Muscle layer of colon (tissue), 2 donors: ENCODE measurements at regions not wholly inside any gene's neighbourhood (a gene's known extent, or its start where the extent isn't known, plus 50 kb on each side); places are given as distances from the start of the nearest gene placed in this dataset.

Experiments used
- H3K27ac ChIP-seq: one replicate; pipeline ENCODE4 v1.7.0; 2013; ENCODE audit warnings: low read depth, mild to moderate bottlenecking, low read length, moderate library complexity
- H3K27me3 ChIP-seq, 2 donors: one replicate each; pipeline ENCODE4 v1.7.0; 2013; ENCODE audit warnings: low read length in 2 of 2, mild to moderate bottlenecking in 2 of 2; ENCODE audit not compliant: insufficient read depth in 2 of 2, control insufficient read depth in 1 of 2
- H3K36me3 ChIP-seq: one replicate; pipeline ENCODE4 v1.7.0; 2013; ENCODE audit warnings: mild to moderate bottlenecking, low read length; ENCODE audit not compliant: insufficient read depth
- H3K4me1 ChIP-seq: one replicate; pipeline ENCODE4 v1.7.0; 2013; ENCODE audit warnings: mild to moderate bottlenecking, low read length; ENCODE audit not compliant: insufficient read depth
- H3K4me3 ChIP-seq, 2 donors: one replicate each; pipeline ENCODE4 v1.7.0; 2013; ENCODE audit warnings: low read length in 2 of 2, low read depth in 1 of 2, mild to moderate bottlenecking in 1 of 2, moderate library complexity in 1 of 2
- H3K9ac ChIP-seq: one replicate; pipeline ENCODE4 v1.7.0; 2013; ENCODE audit warnings: low read length
- H3K9me3 ChIP-seq: one replicate; pipeline ENCODE4 v1.7.0; 2013; ENCODE audit warnings: mild to moderate bottlenecking, low read length
- donor health status: abdominal sarcoma.
- donor health status: Adenocarcinoma of cecum.

DNA sequence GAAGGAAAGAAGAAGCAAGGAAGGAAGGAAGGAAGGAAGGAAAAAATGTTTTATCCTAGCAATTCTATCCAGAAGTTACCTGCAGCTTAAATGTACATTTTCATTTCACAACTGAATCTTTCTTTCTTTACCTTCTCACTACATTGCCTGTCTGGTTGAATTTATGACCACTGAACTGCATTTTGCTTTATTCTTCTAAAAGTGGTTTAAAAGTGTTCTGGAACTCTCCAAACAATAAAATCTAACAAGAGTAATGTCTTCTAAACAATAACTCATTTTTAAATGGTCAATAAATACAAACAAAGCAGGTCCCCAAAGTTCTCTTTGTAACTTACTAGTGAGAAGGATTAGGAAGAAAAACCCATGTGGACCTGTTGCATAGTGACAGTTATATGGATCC lies 587.5 kb upstream of the NEGR1 start:
- no peak overlapping the region for H3K4me3 ChIP-seq
- H3K4me1 ChIP-seq = no peaks in the 10 kb centered on the region
- H3K9me3 ChIP-seq = no peaks in the 10 kb centered on the region
- H3K9ac ChIP-seq = no peak overlapping the region
- H3K36me3 ChIP-seq = no peaks in the 10 kb centered on the region
- H3K27ac ChIP-seq = no peak overlapping the region
- no peaks in the 10 kb centered on the region for H3K27me3 ChIP-seq

GRCh38 chr1:72869441-72869840 lies 587.1 kb upstream of the NEGR1 start:
- H3K9ac ChIP-seq = no peak overlapping the region
- no peaks in the 10 kb centered on the region for H3K27me3 ChIP-seq
- no peak overlapping the region for H3K4me3 ChIP-seq
- no peaks in the 10 kb centered on the region for H3K4me1 ChIP-seq
- H3K36me3 ChIP-seq = no peaks in the 10 kb centered on the region
- no peaks in the 10 kb centered on the region for H3K9me3 ChIP-seq
- no peak overlapping the region for H3K27ac ChIP-seq

DNA sequence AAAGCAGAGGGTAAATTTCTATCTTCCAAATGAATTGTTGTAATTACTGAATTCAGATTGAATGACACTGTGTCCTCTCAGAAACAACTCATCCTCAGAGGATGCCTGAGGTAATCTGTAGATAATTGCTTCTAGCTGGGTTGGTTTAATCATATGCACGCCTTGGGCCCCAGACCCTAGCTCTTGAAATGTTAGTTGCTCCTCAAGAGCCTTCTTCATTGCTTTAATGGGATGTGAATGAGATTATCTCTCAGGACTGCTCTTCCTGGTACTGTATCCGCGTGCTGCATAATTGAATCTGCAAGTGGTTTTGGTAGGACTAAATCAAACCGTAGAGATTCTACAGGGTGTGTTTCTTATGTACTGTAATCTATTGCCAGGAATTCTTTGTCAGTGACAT lies 569.3 kb upstream of the NEGR1 start:
- Histone ChIP-seq H3K27ac (no peak overlapping the region), H3K4me3 (no peak overlapping the region), H3K36me3 (no peaks in the 10 kb centered on the region), H3K4me1 (no peaks in the 10 kb centered on the region), H3K9me3 (no peaks in the 10 kb centered on the region), H3K27me3 (no peaks in the 10 kb centered on the region), H3K9ac (no peak overlapping the region)

DNA sequence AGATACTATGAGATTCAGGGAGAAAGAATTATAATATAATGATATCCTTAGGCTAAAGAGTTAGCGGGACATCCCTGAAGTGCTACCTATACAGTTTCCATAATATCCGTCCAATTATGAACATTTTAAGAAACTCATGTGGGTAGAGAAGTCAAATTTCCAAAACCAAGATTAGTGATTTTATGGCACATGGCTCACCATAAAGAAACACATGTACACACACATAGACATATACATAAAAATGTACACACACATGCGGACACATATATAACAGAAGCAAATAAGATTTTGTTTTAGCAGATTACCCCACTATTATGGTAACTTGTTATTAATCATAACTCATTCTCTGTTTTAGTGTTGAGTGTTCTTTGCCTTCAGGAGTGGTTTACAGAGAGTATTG lies 566.7 kb upstream of the NEGR1 start:
- no peak overlapping the region for H3K9ac ChIP-seq
- H3K4me3 ChIP-seq = no peak overlapping the region
- no peaks in the 10 kb centered on the region for H3K36me3 ChIP-seq
- H3K27ac ChIP-seq = no peak overlapping the region
- no peaks in the 10 kb centered on the region for H3K27me3 ChIP-seq
- no peaks in the 10 kb centered on the region for H3K9me3 ChIP-seq
- no peaks in the 10 kb centered on the region for H3K4me1 ChIP-seq

GRCh38 chr1:72847651-72848050 lies 565.3 kb upstream of the NEGR1 start:
- no peaks in the 10 kb centered on the region for H3K36me3 ChIP-seq
- H3K9ac ChIP-seq = no peak overlapping the region
- no peaks in the 10 kb centered on the region for H3K9me3 ChIP-seq
- no peak overlapping the region for H3K27ac ChIP-seq
- no peaks in the 10 kb centered on the region for H3K4me1 ChIP-seq
- H3K27me3 ChIP-seq = no peaks in the 10 kb centered on the region
- no peak overlapping the region for H3K4me3 ChIP-seq

DNA sequence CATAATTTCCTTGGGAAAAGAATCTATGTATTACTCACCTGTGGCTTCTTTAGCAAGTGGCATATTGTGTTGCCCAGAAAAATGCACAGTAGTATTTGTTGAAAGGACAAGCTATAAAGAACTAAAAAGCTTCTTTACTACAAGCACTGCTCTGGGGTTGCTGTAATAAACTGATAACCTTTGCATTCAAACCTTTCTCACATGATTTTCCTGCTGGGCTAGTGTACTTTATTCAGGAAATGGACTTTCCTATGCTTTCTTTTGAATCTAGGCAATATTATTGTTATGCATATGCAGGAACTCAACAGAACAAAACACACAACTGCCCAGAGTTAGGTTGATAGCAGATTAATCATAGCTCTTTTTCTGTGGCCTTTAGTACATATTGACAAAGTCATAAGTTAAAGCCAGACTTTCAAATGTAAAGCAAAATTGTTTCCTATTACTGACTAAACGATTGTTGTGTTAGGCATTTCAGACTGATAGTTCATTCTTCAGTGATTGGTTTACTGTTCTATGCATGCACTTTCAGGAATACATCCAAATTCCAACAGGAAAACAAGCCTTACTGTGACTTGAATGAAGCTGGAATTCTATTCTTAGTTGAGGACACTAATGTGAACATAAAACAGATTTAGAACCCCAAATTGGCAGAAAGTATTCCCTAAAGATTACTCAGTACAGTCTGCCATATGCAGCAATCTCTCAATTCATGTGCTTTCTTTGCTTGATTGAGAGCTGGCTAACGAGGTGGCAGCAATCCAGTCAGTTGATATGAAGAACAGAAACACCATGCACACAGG lies 564.3 kb upstream of the NEGR1 start:
- no peaks in the 10 kb centered on the region for H3K27me3 ChIP-seq
- no peaks in the 10 kb centered on the region for H3K36me3 ChIP-seq
- no peaks in the 10 kb centered on the region for H3K4me1 ChIP-seq
- no peak overlapping the region for H3K4me3 ChIP-seq
- H3K27ac ChIP-seq = no peak overlapping the region
- no peaks in the 10 kb centered on the region for H3K9me3 ChIP-seq
- H3K9ac ChIP-seq = no peak overlapping the region

DNA sequence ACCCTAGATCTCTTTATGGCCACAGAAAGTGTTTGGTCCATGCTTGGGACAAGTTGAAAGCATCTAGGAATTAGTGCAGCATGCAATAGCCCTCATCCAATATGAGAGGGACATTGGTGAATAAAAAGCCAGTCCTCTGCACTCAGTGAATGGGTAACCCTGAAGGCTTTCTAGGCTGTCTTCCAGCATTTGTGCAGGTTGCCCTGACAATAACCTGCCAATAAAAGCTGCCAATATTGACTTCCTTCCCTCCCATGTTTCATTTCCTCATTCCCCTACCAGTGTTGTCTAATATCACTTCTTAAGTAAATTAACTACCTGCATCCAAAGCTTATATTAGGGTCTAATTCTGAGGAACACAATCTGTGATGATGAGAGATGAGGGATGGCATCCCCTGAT lies 563.6 kb upstream of the NEGR1 start:
- no peak overlapping the region for H3K4me3 ChIP-seq
- H3K4me1 ChIP-seq = no peaks in the 10 kb centered on the region
- no peaks in the 10 kb centered on the region for H3K27me3 ChIP-seq
- no peak overlapping the region for H3K27ac ChIP-seq
- no peak overlapping the region for H3K9ac ChIP-seq
- H3K9me3 ChIP-seq = no peaks in the 10 kb centered on the region
- no peaks in the 10 kb centered on the region for H3K36me3 ChIP-seq

- H3K36me3 ChIP-seq = no peaks in the 10 kb centered on the region
- no peak overlapping the region for H3K27ac ChIP-seq
- H3K4me3 ChIP-seq = no peak overlapping the region
- no peak overlapping the region for H3K9ac ChIP-seq
- H3K4me1 ChIP-seq = no peaks in the 10 kb centered on the region
- no peaks in the 10 kb centered on the region for H3K27me3 ChIP-seq
- no peaks in the 10 kb centered on the region for H3K9me3 ChIP-seq
Measured at GRCh38 chr1:72845381-72845780, 563.0 kb upstream of the NEGR1 start.

DNA sequence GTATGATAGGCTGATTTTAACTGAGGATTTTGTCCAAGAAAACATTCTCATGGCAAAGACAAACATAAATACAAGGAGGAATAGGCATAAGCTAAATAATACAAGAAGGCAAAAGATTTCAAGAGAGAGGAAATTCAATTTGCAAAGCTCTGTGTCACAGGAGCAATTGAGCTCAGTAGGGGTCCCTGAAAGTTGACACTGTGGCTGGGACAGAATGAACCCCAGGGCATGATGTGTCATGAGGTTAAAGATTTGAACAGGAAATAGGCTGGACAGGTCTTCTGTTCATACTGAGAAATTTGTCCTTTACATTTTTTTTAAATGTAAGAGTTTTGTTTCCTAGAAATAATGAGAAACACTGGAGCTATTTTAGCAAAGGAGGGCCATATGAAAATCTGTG lies 555.4 kb upstream of the NEGR1 start:
- no peak overlapping the region for H3K27ac ChIP-seq
- no peaks in the 10 kb centered on the region for H3K27me3 ChIP-seq
- no peaks in the 10 kb centered on the region for H3K36me3 ChIP-seq
- H3K4me3 ChIP-seq = no peak overlapping the region
- H3K9ac ChIP-seq = no peak overlapping the region
- H3K4me1 ChIP-seq = no peaks in the 10 kb centered on the region
- no peaks in the 10 kb centered on the region for H3K9me3 ChIP-seq

DNA sequence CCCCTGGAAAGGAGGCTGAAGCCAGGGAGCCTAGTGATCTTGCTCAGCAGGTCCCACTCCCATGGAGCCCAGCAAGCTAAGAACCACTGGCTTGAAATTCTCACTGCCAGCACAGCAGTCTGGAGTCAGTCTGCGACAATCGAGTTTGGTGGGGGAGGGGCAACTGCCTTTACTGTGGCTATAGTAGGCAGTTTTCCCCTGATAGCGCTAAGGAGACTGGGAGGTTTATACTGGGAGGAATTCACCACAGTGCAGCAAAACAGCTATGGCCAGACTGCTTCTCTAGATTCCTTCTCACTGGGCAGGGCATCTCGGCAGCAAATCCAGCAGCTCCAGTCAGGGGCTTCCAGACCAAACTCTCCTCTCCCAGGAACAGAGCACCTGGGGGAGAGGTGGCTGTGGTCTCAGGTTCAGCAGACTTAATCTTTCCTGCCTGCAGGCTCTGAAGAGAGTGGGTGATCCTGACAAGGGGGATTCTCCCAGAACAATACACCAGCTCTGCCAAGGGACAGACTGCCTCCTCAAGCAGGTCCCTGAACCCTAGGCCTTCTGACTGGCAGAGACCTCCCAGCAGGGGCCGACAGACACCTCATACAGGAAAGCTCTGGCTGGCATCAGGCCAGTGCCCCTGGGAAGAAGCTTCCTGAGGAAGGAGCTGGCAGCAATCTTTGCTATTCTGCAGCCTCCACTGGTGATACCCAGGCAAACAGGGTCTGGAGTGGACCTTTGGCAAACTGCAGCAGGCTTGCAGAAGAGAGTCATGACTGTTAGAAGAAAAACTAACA lies 548.5 kb upstream of the NEGR1 start:
- no peaks in the 10 kb centered on the region for H3K9me3 ChIP-seq
- H3K27ac ChIP-seq = no peak overlapping the region
- no peak overlapping the region for H3K4me3 ChIP-seq
- H3K36me3 ChIP-seq = no peaks in the 10 kb centered on the region
- no peaks in the 10 kb centered on the region for H3K4me1 ChIP-seq
- no peak overlapping the region for H3K9ac ChIP-seq
- H3K27me3 ChIP-seq = no peaks in the 10 kb centered on the region

GRCh38 chr1:72827278-72827677 lies 544.9 kb upstream of the NEGR1 start:
- H3K27me3 ChIP-seq = no peaks in the 10 kb centered on the region

GRCh38 chr1:72804541-72804940 lies 522.2 kb upstream of the NEGR1 start:
- Histone ChIP-seq H3K4me1 (no peaks in the 10 kb centered on the region), H3K27ac (no peak overlapping the region), H3K4me3 (no peak overlapping the region), H3K9me3 (no peaks in the 10 kb centered on the region), H3K36me3 (no peaks in the 10 kb centered on the region), H3K9ac (no peak overlapping the region), H3K27me3 (no peaks in the 10 kb centered on the region)

More at GRCh38 chr1:72827278-72827677, 544.9 kb upstream of the NEGR1 start:
- Histone ChIP-seq H3K36me3 (no peaks in the 10 kb centered on the region), H3K4me1 (no peaks in the 10 kb centered on the region), H3K27ac (no peak overlapping the region), H3K9me3 (no peaks in the 10 kb centered on the region), H3K4me3 (no peak overlapping the region), H3K9ac (no peak overlapping the region)
